ENCODE measurements at regions not wholly inside any gene's neighbourhood (a gene's known extent, or its start where the extent isn't known, plus 50 kb on each side); places are given as distances from the start of the nearest gene placed in this dataset.
"Not testable (repeated sequence)": the region's sequence is repeated elsewhere in the genome, so short reads cannot be mapped to it uniquely, and the experiment has no call there.

DNA sequence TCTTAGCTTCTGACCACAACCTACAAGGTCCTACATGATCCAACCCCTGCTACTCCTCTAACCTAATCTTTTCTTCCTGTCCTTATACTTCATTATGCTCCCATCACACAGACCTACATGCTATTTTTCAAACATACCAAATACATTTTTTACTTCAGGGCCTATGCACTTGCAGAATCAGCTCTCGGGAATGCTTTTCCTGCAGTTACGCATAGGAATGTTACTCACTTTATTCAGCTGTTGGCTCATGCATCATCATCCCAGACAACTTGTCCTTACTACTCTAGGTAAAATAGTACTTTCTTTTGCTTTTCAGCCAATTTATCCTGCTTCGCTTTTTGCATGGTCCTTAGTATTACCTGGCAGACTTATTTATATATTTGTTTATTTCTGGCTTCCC, 105.6 kb downstream of the OXSM start:
- DNase-seq (ENCODE audit: low read depth): no peak

DNA sequence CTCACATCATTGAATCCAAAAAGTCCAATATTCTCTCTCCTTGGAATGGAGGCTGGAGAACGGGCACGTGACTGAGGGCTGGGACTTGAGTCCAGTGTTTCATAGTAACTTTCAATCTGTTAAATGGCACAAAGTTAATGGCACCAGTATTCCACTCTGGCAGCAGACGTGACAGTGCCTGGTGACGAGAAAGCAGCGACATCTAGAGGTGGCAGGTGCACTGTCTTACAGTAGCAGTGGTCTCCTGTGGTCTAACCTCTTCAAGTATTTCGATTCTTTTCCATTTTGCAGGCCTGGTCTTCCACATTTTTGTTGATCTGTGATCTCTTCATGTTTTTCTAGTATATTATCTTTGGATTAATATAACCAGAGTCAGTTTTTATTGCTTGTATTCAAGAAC, 107.1 kb downstream of the OXSM start:
- no peak for DNase-seq (ENCODE audit: low read depth)

DNA sequence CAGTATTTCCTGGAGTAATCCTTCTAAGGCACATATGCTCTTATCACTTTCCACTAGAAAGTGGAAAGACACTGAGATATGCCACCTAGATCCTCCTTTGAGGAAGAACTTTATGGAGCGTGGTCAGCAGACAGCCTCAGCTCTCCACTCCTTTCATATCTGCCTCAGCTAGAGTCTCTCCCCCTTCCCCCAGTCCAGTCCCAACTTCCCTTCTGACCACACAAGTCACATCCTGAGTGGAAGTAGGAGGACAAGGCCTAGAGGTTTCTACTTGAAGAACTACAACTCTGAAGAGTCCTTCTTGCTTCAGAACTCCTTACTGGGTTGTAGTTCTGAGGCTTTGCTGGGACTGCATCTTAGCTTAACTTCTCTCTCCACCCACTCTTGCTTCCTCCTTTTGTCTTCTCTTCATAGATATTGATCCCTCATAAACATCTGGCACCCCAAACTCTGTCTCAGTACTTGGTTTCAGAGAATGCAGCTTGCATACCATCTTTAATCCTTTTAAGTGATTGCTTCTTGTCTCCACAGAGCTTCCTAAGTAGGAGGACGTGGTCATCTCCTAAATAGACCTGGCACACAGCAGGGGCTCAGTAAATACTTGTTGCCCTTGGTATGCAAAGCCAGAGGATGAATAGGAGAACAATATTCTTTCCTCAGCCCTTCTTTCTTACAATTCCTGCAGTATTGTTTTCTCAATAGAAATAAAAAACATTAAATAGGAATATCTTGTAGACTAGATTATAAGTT, 109.6 kb downstream of the OXSM start:
- DNase-seq (ENCODE audit: low read depth): no peak

DNA sequence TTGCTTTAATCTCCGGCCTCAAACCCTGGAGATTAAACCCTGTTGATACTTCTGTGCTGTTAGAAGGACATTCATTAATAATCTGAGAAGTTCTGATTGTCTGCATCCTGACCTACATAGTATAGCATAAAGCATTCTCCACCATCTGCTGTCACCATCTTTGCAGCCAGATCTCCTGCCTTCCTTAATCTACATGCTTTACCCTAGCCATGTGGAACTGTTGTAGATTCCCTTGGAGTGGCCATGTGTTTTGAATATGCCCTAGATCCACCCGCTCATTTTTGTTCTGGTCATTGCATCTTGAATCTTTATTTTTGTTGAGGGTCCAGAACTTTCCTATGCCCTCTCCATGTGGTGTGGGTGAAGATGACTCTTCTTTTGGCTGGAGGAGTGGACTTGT, 110.3 kb downstream of the OXSM start:
- DNase-seq (ENCODE audit: low read depth): no peak

- DNase-seq (ENCODE audit: low read depth): no peak
Observed at GRCh38 chr3:25901796-25902195, 111.9 kb downstream of the OXSM start.

DNA sequence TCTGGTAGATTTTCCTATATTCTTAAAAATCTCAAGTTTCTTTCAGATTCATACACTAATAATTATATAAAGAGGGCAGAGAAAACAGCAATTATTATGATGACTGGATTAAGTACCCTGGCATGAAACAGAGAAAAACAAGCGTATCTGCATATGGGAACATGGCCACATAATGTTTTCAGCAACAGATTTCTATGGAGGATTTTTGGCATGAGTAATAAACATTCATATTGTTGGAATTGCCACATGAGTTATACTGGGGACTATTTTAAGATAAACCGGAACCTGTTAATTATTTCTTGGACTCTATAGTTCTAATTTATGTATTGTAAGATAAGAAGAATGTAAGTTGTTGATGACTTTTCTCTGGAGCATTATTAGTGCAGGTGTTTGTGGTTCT, 112.7 kb downstream of the OXSM start:
- no peak for DNase-seq (ENCODE audit: low read depth)

DNA sequence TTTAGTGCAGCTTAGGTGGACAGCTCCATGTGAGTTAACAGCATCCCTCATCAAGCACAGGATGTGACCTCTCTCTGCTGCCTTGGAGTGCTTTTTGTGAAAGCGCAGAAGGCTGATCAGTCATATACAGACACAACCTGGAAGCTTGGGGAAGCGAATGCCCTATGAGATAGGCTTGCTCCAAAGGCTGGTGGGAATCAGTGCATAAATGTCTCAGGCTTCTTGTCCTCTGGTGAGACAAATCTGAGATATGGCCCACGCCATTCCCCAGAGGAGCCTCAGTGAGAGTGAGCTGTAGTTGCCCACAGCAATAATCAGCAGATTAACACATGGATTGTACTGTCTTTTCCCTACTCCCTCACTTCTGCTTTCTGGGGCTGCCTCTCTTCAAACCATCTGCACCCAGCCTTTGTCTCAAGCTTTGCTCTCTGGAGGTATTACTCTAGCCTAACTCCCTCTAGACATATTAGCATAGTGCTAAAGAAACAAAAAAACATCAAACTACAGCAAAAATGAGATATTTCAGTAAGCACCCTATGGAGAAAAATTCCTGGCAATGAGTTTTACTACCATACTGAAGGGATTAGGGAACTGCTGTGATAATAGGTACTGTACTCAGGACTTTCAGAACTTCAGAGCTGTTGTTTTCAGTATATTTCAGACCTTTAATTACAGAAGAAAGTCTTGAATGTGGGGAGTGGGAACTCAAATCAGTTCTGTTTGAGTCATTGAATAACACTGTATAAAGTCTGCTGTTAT, 113.7 kb downstream of the OXSM start:
- DNase-seq (ENCODE audit: low read depth): no peak

DNA sequence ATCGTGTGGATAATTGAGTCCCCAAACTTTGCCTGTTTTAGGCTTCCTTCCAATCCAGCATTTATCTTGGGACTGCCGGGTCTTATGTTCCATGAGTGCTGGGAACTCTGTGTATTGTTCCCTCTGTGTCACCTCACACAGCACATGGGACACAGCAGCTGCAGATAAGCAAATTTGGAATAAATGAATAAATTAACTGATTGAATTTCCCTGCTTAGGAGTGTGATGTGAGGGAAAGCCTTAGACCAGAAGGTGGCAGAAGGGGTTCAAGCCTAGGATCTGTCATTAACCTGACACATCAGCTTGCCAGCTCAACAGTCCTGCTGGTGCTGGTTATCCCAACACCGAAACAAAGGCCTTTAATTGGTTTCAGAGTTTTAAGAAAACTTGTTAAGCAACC, 114.3 kb downstream of the OXSM start:
- DNase-seq (ENCODE audit: low read depth): no peak

- DNase-seq (ENCODE audit: low read depth): no peak
Observed at GRCh38 chr3:25906132-25906906, 116.4 kb downstream of the OXSM start.

GRCh38 chr3:25907081-25907480, 117.2 kb downstream of the OXSM start:
- no peak for DNase-seq (ENCODE audit: low read depth)

DNA sequence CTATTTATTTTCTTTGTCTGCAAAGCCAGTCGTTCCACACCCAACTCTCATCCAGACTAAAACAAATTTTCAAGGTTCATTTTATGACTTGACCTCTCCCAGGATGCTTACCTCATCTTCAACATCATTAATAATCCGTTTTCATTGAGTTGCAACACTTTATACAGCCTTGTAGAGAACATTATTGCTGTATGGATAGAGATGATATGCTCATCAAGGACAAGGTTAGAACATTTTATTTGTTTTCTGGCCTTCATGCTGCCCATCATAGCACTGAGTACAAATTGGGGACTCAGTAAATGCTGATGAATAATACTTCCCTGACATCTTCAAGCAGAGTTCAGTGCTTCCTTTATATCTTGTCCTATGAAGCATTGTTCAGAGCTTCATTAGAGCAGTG, 120.2 kb downstream of the OXSM start:
- DNase-seq (ENCODE audit: low read depth): no peak

- DNase-seq (ENCODE audit: low read depth): peak; percentile 16
Observed at GRCh38 chr3:25910997-25911396, 121.1 kb downstream of the OXSM start.

DNA sequence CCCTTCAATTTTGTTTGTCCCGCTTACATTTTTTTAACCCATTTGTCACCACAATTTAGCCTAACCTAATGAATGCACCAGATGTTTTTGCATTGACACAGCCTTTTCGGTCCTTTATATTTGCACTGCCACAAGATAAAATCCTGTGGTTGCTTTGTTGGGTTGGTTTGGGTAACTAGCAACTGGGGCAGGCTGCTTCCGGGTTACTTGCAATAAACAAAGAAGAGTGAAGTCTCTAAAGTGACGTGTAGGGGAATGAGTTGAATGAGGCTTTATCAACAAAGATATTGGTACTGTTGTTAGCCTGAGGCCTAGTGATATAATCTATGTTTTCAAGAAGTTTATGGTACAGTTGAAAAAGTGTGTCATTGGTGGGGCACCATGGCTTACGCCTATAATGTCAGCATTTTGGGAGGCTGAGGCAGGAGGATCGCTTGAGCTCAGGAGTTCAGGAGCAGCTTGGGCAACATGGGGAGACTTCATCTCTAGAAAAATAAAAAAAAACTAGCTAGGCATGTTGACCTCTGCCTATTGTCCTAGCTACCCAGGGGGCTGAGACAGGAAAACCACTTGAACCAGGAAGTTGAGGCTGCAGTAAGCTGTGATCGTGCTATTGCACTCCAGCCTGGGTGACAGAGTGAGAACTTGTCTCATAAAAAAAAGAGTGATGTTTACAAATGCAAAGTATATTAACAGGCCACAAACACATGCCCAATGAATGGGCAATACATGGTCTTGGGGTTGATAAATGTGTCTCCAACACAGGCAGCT, 121.8 kb downstream of the OXSM start:
- no peak for DNase-seq (ENCODE audit: low read depth)

GRCh38 chr3:25913179-25913578, 123.3 kb downstream of the OXSM start:
- no peak for DNase-seq (ENCODE audit: low read depth)

DNA sequence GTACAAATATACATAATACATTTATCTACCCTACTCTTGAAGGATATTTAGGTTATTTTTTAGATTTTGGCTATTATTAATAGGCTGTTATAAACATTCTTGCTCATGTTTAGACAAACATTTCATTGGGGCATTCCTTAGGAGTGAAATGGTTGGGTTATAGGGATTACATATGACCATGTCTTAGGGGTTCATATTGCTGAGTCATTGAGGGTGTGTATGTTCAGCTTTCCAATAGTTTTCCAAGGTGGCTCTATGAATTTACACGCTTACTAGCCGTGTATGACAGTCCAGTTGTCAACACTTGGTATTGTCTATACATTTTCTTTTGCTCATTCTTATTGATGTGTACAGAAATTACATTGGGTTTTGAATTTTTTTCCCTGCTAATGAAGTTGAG, 125.8 kb downstream of the OXSM start:
- DNase-seq (ENCODE audit: low read depth): no peak

- no peak for DNase-seq (ENCODE audit: low read depth)
Observed at GRCh38 chr3:25916321-25916720, 126.4 kb downstream of the OXSM start.

GRCh38 chr3:25931967-25932366, 142.1 kb downstream of the OXSM start:
- DNase-seq (ENCODE audit: low read depth): not testable (repeated sequence)

GRCh38 chr3:25938566-25939325, 148.9 kb downstream of the OXSM start:
- no peak for DNase-seq (ENCODE audit: low read depth)

DNA sequence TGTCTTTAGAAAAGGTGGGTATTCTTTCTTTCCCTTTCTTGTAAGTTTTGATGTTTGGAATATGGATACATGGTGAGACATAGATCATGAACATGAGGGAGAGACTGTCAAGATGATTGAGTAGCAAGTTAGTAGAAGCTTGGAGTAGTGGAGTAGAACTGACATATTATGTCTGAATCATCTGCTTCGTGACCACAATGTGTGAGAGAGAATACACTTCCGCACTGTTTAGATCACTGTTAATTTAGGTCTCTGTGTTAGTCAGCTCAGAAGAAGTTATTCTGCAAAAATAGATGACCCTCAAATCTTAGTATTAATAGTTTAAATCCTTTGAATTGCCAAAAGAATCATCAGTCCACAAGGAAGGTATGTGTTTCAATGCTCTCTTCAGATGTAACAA, 151.0 kb downstream of the OXSM start:
- no peak for DNase-seq (ENCODE audit: low read depth)

- DNase-seq (ENCODE audit: low read depth): no peak
Observed at GRCh38 chr3:25944329-25944728, 154.4 kb downstream of the OXSM start.

GRCh38 chr3:25945366-25945765, 155.5 kb downstream of the OXSM start:
- no peak for DNase-seq (ENCODE audit: low read depth)
